Peyer's patch (tissue), 4 donors: ENCODE measurements at regions not wholly inside any gene's neighbourhood (a gene's known extent, or its start where the extent isn't known, plus 50 kb on each side); places are given as distances from the start of the nearest gene placed in this dataset.

Source experiments
- DNase-seq, 3 donors: peaks; one replicate each; pipeline ENCODE4 v3.0.0-alpha.2; 2017 to 2019
- H3K27ac ChIP-seq, 4 donors: fragments of 200-600 bp; sonication (generic); one replicate each; pipeline ENCODE4 v1.5.1; 2016 to 2019
- H3K27me3 ChIP-seq, 2 donors: fragments of 200-600 bp; sonication (generic); one replicate each; pipeline ENCODE4 v1.5.1; 2019
- H3K36me3 ChIP-seq, 3 donors: fragments of 200-600 bp; sonication (generic); one replicate each; pipeline ENCODE4 v1.5.1; 2016 to 2019
- H3K4me1 ChIP-seq, 4 donors: fragments of 200-600 bp; sonication (generic); one replicate each; pipeline ENCODE4 v1.5.1; 2016 to 2019
- H3K4me3 ChIP-seq, 4 donors: fragments of 200-600 bp; sonication (generic); 1 replicate in 3 of 4; 2 replicates in 1 of 4; pipeline ENCODE4 v1.5.1; 2016 to 2019; ENCODE audit warnings: mild to moderate bottlenecking in 1 of 4
- H3K9me3 ChIP-seq, 4 donors: fragments of 200-600 bp; sonication (generic); one replicate each; pipeline ENCODE4 v1.5.1; 2016 to 2019; ENCODE audit warnings: mild to moderate bottlenecking in 1 of 4
- CTCF ChIP-seq, 6 experiments: fragments of 450-650 bp in 4 of 6; fragments of 200-600 bp in 2 of 6; sonication (generic) in 1 of 6; IDR thresholded peaks; one replicate each; pipeline ENCODE4 v1.5.1; 2017 to 2019; ENCODE audit warnings: antibody characterized with exemption in 6 of 6, mild to moderate bottlenecking in 3 of 6, moderate library complexity in 1 of 6
- POLR2A ChIP-seq, 2 donors: fragments of 450-650 bp; IDR thresholded peaks; one replicate each; pipeline ENCODE4 v1.5.1; 2017; ENCODE audit warnings: antibody characterized with exemption in 2 of 2, mild to moderate bottlenecking in 2 of 2, moderate library complexity in 2 of 2

- Histone ChIP-seq H3K36me3 (no peaks in the 10 kb centered on the region), H3K4me3 (no peak overlapping the region), H3K27ac (no peak overlapping the region), H3K4me1 (no peaks in the 10 kb centered on the region), H3K9me3 (peaks cover 0 to 10% (median 0%) of the 10 kb centered on the region in 4 donors), H3K27me3 (no peaks in the 10 kb centered on the region)
- DNase-seq: no peak
- no peak for TF ChIP-seq CTCF (IDR thresholded peaks at IDR 0.05)
Measured at GRCh38 chr7:9891056-9891455, 1082.6 kb upstream of the PHF14 start.

- TF ChIP-seq POLR2A (IDR thresholded peaks at IDR 0.05): no peak
- no peak for TF ChIP-seq CTCF (IDR thresholded peaks at IDR 0.05)
- H3K36me3 ChIP-seq: no peaks in the 10 kb centered on the region
Measured at GRCh38 chr7:9900339-9900738, 1073.3 kb upstream of the PHF14 start.

GRCh38 chr7:9921326-9921725 is 1052.3 kb upstream of the PHF14 start:
- TF ChIP-seq POLR2A (IDR thresholded peaks at IDR 0.05) (no peak), CTCF (IDR thresholded peaks at IDR 0.05) (no peak)
- no peak for DNase-seq
- Histone ChIP-seq H3K4me3 (no peak overlapping the region), H3K27ac (no peak overlapping the region), H3K9me3 (no peaks in the 10 kb centered on the region), H3K27me3 (no peaks in the 10 kb centered on the region), H3K36me3 (no peaks in the 10 kb centered on the region), H3K4me1 (no peaks in the 10 kb centered on the region)

More at GRCh38 chr7:9900339-9900738, 1073.3 kb upstream of the PHF14 start:
- no peaks in the 10 kb centered on the region for H3K27me3 ChIP-seq
- H3K4me1 ChIP-seq: no peaks in the 10 kb centered on the region
- DNase-seq: no peak
- H3K4me3 ChIP-seq: no peak overlapping the region
- H3K27ac ChIP-seq: no peak overlapping the region
- peaks cover 0 to 5% (median 0%) of the 10 kb centered on the region in 4 donors for H3K9me3 ChIP-seq

- Histone ChIP-seq H3K27ac (no peak overlapping the region), H3K36me3 (no peaks in the 10 kb centered on the region), H3K4me3 (no peak overlapping the region), H3K4me1 (no peaks in the 10 kb centered on the region), H3K9me3 (no peaks in the 10 kb centered on the region), H3K27me3 (no peaks in the 10 kb centered on the region)
- DNase-seq: no peak
- TF ChIP-seq POLR2A (IDR thresholded peaks at IDR 0.05) (no peak), CTCF (IDR thresholded peaks at IDR 0.05) (no peak)
Measured at GRCh38 chr7:9937944-9938631, 1035.6 kb upstream of the PHF14 start.

GRCh38 chr7:9939176-9939575 is 1034.5 kb upstream of the PHF14 start:
- no peak overlapping the region for H3K4me3 ChIP-seq
- no peak for TF ChIP-seq POLR2A (IDR thresholded peaks at IDR 0.05)
- no peak for TF ChIP-seq CTCF (IDR thresholded peaks at IDR 0.05)
- no peaks in the 10 kb centered on the region for H3K9me3 ChIP-seq
- H3K4me1 ChIP-seq: no peaks in the 10 kb centered on the region
- no peak for DNase-seq
- H3K27ac ChIP-seq: no peak overlapping the region
- H3K36me3 ChIP-seq: no peaks in the 10 kb centered on the region
- H3K27me3 ChIP-seq: no peaks in the 10 kb centered on the region

GRCh38 chr7:9945131-9945530 is 1028.5 kb upstream of the PHF14 start:
- Histone ChIP-seq H3K4me1 (no peaks in the 10 kb centered on the region), H3K9me3 (peaks cover 0 to 2% (median 0%) of the 10 kb centered on the region in 4 donors), H3K4me3 (no peak overlapping the region), H3K36me3 (no peaks in the 10 kb centered on the region), H3K27ac (no peak overlapping the region), H3K27me3 (no peaks in the 10 kb centered on the region)
- DNase-seq: no peak
- no peak for TF ChIP-seq POLR2A (IDR thresholded peaks at IDR 0.05)
- TF ChIP-seq CTCF (IDR thresholded peaks at IDR 0.05): no peak
